VCaP (cell line): ENCODE measurements at regions not wholly inside any gene's neighbourhood (a gene's known extent, or its start where the extent isn't known, plus 50 kb on each side); places are given as distances from the start of the nearest gene placed in this dataset.
"Not testable (repeated sequence)": the region's sequence is repeated elsewhere in the genome, so short reads cannot be mapped to it uniquely, and the experiment has no call there.

ENCODE experiments used
- H3K27ac ChIP-seq: fragments of 450-650 bp; 2 replicates; pipeline ENCODE4 v1.5.1; 2017
- TF ChIP-seq, protein P1 (sequence below): fragments of 450-650 bp; conservative IDR thresholded peaks from 2 replicates; pipeline ENCODE4 v1.5.1; 2017; ENCODE audit warnings: mild to moderate bottlenecking, moderate library complexity

GRCh38 chr10:33773253-33773573 lies 438.7 kb upstream of the NRP1 start:
- no peak overlapping the region for H3K27ac ChIP-seq
- TF ChIP-seq, protein P1, sequence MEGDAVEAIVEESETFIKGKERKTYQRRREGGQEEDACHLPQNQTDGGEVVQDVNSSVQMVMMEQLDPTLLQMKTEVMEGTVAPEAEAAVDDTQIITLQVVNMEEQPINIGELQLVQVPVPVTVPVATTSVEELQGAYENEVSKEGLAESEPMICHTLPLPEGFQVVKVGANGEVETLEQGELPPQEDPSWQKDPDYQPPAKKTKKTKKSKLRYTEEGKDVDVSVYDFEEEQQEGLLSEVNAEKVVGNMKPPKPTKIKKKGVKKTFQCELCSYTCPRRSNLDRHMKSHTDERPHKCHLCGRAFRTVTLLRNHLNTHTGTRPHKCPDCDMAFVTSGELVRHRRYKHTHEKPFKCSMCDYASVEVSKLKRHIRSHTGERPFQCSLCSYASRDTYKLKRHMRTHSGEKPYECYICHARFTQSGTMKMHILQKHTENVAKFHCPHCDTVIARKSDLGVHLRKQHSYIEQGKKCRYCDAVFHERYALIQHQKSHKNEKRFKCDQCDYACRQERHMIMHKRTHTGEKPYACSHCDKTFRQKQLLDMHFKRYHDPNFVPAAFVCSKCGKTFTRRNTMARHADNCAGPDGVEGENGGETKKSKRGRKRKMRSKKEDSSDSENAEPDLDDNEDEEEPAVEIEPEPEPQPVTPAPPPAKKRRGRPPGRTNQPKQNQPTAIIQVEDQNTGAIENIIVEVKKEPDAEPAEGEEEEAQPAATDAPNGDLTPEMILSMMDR, result no peak

- H3K27ac ChIP-seq, result no peak overlapping the region
- TF ChIP-seq, protein P1, result no peak
Measured at GRCh38 chr10:33772370-33773252, 438.1 kb upstream of the NRP1 start.

GRCh38 chr10:33771856-33772255 lies 437.4 kb upstream of the NRP1 start:
- not testable (repeated sequence) for H3K27ac ChIP-seq

DNA sequence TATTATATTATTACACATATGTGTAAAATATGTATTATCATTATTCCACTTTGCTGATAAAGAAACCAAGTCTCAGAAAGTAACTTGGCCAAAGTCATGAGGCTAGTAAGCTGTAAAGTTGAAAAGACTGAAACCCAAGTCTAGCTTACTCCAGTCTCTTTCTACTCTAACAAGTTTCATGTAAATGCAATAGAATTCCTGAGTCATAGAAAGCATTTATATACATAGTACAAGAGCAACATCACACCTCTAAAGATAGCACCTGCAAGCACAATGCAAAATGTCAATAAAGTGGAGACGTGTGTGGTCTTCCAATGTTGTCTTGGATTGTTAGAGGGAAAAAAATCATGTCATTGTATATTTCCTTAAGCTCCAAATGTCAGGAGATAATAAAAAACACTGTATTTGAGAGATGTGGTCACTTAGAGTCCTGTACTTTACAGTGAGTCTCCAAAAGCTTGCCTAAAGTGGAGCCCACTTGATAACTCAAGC lies 430.3 kb upstream of the NRP1 start:
- TF ChIP-seq, protein P1, result no peak
- no peak overlapping the region for H3K27ac ChIP-seq

DNA sequence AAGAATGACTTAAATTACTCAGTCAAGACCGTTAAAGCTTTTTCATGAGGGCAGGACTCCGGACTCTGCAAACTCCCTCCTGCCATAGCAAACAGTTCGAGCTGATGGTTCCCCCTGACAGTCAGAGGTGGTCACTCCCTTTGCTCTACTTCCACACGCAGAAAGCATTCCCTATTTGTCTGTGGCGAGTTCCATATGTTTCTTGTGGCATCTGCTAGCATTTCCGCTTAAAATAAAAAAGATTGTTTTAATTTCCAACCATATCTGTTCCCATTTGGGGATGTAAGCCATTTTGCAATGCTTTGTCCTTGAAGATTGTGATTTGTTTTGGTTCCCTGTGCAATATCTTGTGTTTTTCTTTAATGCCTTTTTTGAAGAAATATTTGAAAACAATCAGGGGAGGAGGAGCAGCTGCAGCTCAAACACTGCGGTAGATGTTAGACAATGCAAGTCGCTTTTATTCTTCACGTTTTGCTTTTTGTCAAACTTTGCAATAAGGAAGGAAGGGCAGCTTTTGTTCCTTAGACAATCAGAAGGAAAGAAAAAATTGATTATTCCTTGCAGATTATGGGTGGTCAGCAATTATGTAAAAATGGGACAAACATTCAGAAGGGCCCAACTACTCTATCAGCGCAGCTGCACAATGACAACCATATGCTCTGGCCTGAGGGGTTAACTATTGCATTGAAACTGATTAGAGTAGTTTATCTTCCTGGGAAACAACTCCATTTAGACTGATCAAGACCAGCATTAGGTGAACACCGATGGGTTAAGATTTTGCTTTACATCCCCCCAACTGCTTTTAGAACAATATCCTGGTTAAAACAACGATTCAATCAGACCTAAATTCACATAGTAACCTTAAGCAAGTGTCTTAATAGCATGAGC lies 425.8 kb upstream of the NRP1 start:
- TF ChIP-seq, protein P1, result no peak

GRCh38 chr10:33759191-33759590 lies 424.7 kb upstream of the NRP1 start:
- no peak overlapping the region; the same call in 1 of the 2 replicates for H3K27ac ChIP-seq
- TF ChIP-seq, protein P1, result no peak

More for the DNA sequence above, 425.8 kb upstream of the NRP1 start:
- H3K27ac ChIP-seq, result no peak overlapping the region

DNA sequence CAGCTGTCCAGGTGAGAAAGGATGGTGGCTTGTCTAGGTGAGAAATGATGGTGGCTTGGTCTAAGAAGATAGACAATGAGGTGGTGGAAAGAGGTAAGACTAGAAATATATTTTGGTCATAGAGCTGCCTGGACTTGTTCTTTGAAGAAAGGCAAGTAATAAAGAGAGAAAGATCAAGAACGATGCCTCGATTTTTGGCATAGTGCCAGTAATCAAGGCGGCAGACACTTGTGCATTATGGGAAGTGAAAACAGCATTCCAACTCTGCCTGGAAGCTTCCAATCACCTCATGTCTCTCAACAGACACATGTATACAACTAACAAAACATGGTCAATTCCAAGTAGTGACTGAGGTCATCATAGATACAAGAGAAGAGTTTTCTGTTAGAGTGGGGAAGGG lies 423.8 kb upstream of the NRP1 start:
- no peak overlapping the region; the same call in 1 of the 2 replicates for H3K27ac ChIP-seq
- TF ChIP-seq, protein P1, result no peak
